Mesenchymal stem cell (in vitro differentiated cells and primary cell): ENCODE measurements at regions not wholly inside any gene's neighbourhood (a gene's known extent, or its start where the extent isn't known, plus 50 kb on each side); places are given as distances from the start of the nearest gene placed in this dataset. TPM values are rescaled to one million over a fixed set of nuclear protein-coding genes. Genes with fewer than 3 reads are reported as not detected.

Experiments
- DNase-seq: peaks from one replicate; pipeline ENCODE4 v3.0.0-alpha.2; 2013
- H2AFZ ChIP-seq: one replicate; pipeline ENCODE4 v1.6.1; 2013; ENCODE audit warnings: low read depth, mild to moderate bottlenecking, control low read depth, inconsistent platforms, low read length, moderate library complexity
- H2AK5ac ChIP-seq: 2 replicates; pipeline ENCODE4 v1.6.1; 2013; ENCODE audit warnings: low read length, moderate library complexity, mild to moderate bottlenecking, inconsistent platforms; ENCODE audit not compliant: severe bottlenecking
- H2BK120ac ChIP-seq: one replicate; pipeline ENCODE4 v1.6.1; 2013; ENCODE audit warnings: low read depth, mild to moderate bottlenecking, inconsistent platforms, low read length, moderate library complexity
- H2BK12ac ChIP-seq, 2 experiments: one replicate each; pipeline ENCODE4 v1.6.1; 2013; ENCODE audit warnings: inconsistent platforms in 2 of 2, low read length in 2 of 2, mild to moderate bottlenecking in 2 of 2, moderate library complexity in 2 of 2, control low read depth in 1 of 2
- H2BK15ac ChIP-seq: one replicate; pipeline ENCODE4 v1.6.1; 2013; ENCODE audit warnings: mild to moderate bottlenecking, low read depth, inconsistent platforms; ENCODE audit not compliant: poor library complexity, severe bottlenecking
- H2BK5ac ChIP-seq: 2 replicates; pipeline ENCODE4 v1.6.1; 2013; ENCODE audit warnings: low read depth, mild to moderate bottlenecking, low read length, control low read depth, inconsistent platforms; ENCODE audit not compliant: poor library complexity, severe bottlenecking
- H3K14ac ChIP-seq, 2 experiments: one replicate each; pipeline ENCODE4 v1.6.1; 2013; ENCODE audit warnings: inconsistent platforms in 2 of 2, low read length in 2 of 2, control low read depth in 1 of 2, mild to moderate bottlenecking in 1 of 2, moderate library complexity in 1 of 2
- H3K18ac ChIP-seq, 2 experiments: one replicate each; pipeline ENCODE4 v1.6.1; 2013; ENCODE audit warnings: inconsistent platforms in 2 of 2, low read length in 2 of 2, control low read depth in 1 of 2, low read depth in 1 of 2, mild to moderate bottlenecking in 1 of 2
- H3K23ac ChIP-seq, 2 experiments: one replicate each; pipeline ENCODE4 v1.6.1; 2013; ENCODE audit warnings: inconsistent platforms in 2 of 2, low read length in 2 of 2, mild to moderate bottlenecking in 2 of 2, moderate library complexity in 2 of 2, control low read depth in 1 of 2
- H3K27ac ChIP-seq: 2 replicates; pipeline ENCODE4 v1.5.1; 2013; ENCODE audit warnings: mild to moderate bottlenecking, moderate library complexity, low read length, control low read depth, inconsistent platforms; ENCODE audit not compliant: poor library complexity, severe bottlenecking
- H3K27me3 ChIP-seq, 2 experiments: 2 replicates each; pipeline versions ENCODE4 v1.6.1 to v1.7.0; 2013; ENCODE audit warnings: low read length in 2 of 2, mild to moderate bottlenecking in 2 of 2, moderate library complexity in 2 of 2, control low read depth in 1 of 2, inconsistent platforms in 1 of 2; ENCODE audit not compliant: control insufficient read depth in 1 of 2, insufficient read depth in 1 of 2
- H3K36me3 ChIP-seq, 2 experiments: 2 replicates each; pipeline versions ENCODE4 v1.6.1 to v1.7.0; 2013; ENCODE audit warnings: low read length in 2 of 2, control low read depth in 1 of 2, inconsistent platforms in 1 of 2, low read depth in 1 of 2, mild to moderate bottlenecking in 1 of 2; ENCODE audit not compliant: insufficient read depth in 2 of 2, control insufficient read depth in 1 of 2
- H3K4ac ChIP-seq, 2 experiments: one replicate each; pipeline ENCODE4 v1.6.1; 2013; ENCODE audit warnings: inconsistent platforms in 2 of 2, low read length in 2 of 2, mild to moderate bottlenecking in 2 of 2, moderate library complexity in 2 of 2, control low read depth in 1 of 2, low read depth in 1 of 2
- H3K4me1 ChIP-seq: 2 replicates; pipeline ENCODE4 v1.6.1; 2013; ENCODE audit warnings: low read depth, low read length, control low read depth; ENCODE audit not compliant: control insufficient read depth, insufficient read depth
- H3K4me2 ChIP-seq: 2 replicates; pipeline ENCODE4 v1.6.1; 2013; ENCODE audit warnings: low read length, mild to moderate bottlenecking, inconsistent platforms; ENCODE audit not compliant: poor library complexity, severe bottlenecking
- H3K4me3 ChIP-seq, 2 experiments: 2 replicates each; pipeline versions ENCODE4 v1.5.1 to v1.7.0; 2013; ENCODE audit warnings: low read length in 2 of 2, mild to moderate bottlenecking in 2 of 2, control low read depth in 1 of 2, low read depth in 1 of 2; ENCODE audit not compliant: insufficient read depth in 1 of 2
- H3K79me1 ChIP-seq: replicated peaks from 2 replicates; pipeline ENCODE4 v1.6.1; 2013; ENCODE audit warnings: mild to moderate bottlenecking, control low read depth, low read length, inconsistent platforms; ENCODE audit not compliant: poor library complexity, severe bottlenecking
- H3K9ac ChIP-seq: 2 replicates; pipeline ENCODE4 v1.7.0; 2013; ENCODE audit warnings: mild to moderate bottlenecking, low read length, moderate library complexity
- H3K9me3 ChIP-seq: 2 replicates; pipeline ENCODE4 v1.7.0; 2013; ENCODE audit warnings: mild to moderate bottlenecking, low read length; ENCODE audit not compliant: control insufficient read depth
- H4K8ac ChIP-seq: one replicate; pipeline ENCODE4 v1.6.1; 2013; ENCODE audit warnings: inconsistent platforms, mild to moderate bottlenecking, low read length, moderate library complexity
- H4K91ac ChIP-seq: one replicate; pipeline ENCODE4 v1.6.1; 2013; ENCODE audit warnings: mild to moderate bottlenecking, low read length, inconsistent platforms
- WGBS: methylation state at CpG from one replicate; pipeline ENCODE4 v1.1.7; 2013; ENCODE audit warnings: mixed read lengths; 5-methylcytosine and 5-hydroxymethylcytosine counted together
- small RNA-seq: library from polyadenylated mRNA; stranded (forward); fragments of <200 nt; extraction: miRNeasy Mini kit (QIAGEN cat#:217004); gene quantifications from one replicate; pipeline ENCODE3, GENCODE V24; 2013; ENCODE audit warnings: low read depth

DNA sequence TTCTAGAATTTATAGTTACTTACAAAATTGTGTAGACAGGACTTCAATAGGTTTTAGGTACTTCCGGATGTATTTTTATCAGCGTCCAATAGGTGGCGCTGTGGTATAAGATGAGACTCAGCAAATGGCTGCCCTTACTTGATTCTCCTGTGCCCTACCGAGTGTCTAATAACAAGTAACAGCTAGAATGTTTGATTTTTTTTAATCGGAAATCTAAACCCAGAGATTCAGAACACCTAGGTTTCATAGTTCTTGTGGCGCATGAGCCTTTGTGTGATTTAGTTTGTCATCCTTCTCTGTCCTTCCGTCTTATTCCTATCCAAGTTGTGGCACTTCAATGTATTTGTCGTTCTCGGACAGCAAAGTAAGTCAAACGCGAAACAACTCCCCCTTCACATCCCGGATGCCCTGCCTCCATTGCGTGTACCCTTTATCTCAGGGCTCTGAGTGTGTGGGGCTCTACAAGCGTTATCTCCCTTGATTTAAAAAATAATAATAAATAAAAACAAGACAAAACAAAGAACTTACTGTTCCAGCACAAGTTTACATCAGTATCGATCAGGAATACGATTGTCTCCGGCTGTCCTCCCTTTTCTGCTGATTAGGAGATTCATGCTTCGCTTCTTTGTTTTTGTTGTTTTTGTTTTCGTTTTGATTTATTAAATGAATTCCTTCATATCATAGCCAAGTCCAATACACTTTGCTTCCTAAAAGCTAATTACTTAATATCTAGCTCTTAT lies 50.7 kb upstream of the SLC30A5 start:
- Histone ChIP-seq H2BK12ac (no peak overlapping the region), H2AK5ac (no peak overlapping the region), H3K14ac (no peak overlapping the region), H3K79me1 (no peaks in the 10 kb centered on the region), H3K4ac (peak overlapping the region in 1 of 2 experiments; percentile 11), H3K4me3 (peak overlapping the region in 1 of 2 experiments; percentile 78), H3K27ac (no peak overlapping the region), H4K91ac (no peak overlapping the region), H2BK15ac (no peak overlapping the region), H3K9ac (peak overlapping the region; percentile 88), H3K23ac (no peak overlapping the region), H3K27me3 (no peaks in the 10 kb centered on the region), H3K4me1 (peaks cover 2% of the 10 kb centered on the region), H2AFZ (no peak overlapping the region), H2BK5ac (no peak overlapping the region), H2BK120ac (no peak overlapping the region), H3K9me3 (no peaks in the 10 kb centered on the region), H4K8ac (peak overlapping the region; percentile 74), H3K18ac (peak overlapping the region; percentile 11 to 73), H3K4me2 (peak overlapping the region; percentile 47), H3K36me3 (no peaks in the 10 kb centered on the region)
- peak; percentile 90 for DNase-seq
- 18% methylated on average over 13 of the region's 19 CpGs for WGBS

GRCh38 chr5:69043655-69043996 lies 50.2 kb upstream of the SLC30A5 start:
- no peak overlapping the region for H2BK120ac ChIP-seq

More at GRCh38 chr5:69043655-69043996, 50.2 kb upstream of the SLC30A5 start:
- Histone ChIP-seq H3K14ac (no peak overlapping the region), H4K8ac (no peak overlapping the region), H2AFZ (no peak overlapping the region), H3K79me1 (no peaks in the 10 kb centered on the region), H4K91ac (no peak overlapping the region), H3K4me2 (no peak overlapping the region), H2BK12ac (no peak overlapping the region), H3K9me3 (no peaks in the 10 kb centered on the region), H3K4me1 (peaks cover 2% of the 10 kb centered on the region), H3K36me3 (no peaks in the 10 kb centered on the region), H3K18ac (no peak overlapping the region), H3K27ac (no peak overlapping the region), H2BK5ac (no peak overlapping the region), H3K4me3 (peak overlapping the region in 1 of 2 experiments; percentile 78), H3K23ac (no peak overlapping the region), H2AK5ac (no peak overlapping the region), H3K9ac (peak overlapping the region; percentile 88), H2BK15ac (no peak overlapping the region), H3K4ac (no peak overlapping the region), H3K27me3 (no peaks in the 10 kb centered on the region)
- no peak for DNase-seq
- 89% methylated on average over 2 of the region's 2 CpGs for WGBS

Small RNAs in the stretch of these regions (small RNA-seq; reads per million reads assigned to genes)
- gene RF00096 (not detected), gene RN7SKP251 (not detected), gene VWA8P1 (not detected)
